Endodermal cell (in vitro differentiated cells): ENCODE measurements at regions not wholly inside any gene's neighbourhood (a gene's known extent, or its start where the extent isn't known, plus 50 kb on each side); places are given as distances from the start of the nearest gene placed in this dataset.

ENCODE experiments used
- DNase-seq: peaks from one replicate; pipeline ENCODE4 v3.0.0-alpha.2; 2017
- H3K27ac ChIP-seq: 2 replicates; pipeline ENCODE4 v1.5.1; 2013; ENCODE audit warnings: mild to moderate bottlenecking, low read depth, low read length, moderate library complexity
- H3K27me3 ChIP-seq: 2 replicates; pipeline ENCODE4 v1.6.1; 2013; ENCODE audit warnings: mild to moderate bottlenecking, low read length, moderate library complexity; ENCODE audit not compliant: insufficient read depth, control insufficient read depth, poor library complexity, severe bottlenecking
- H3K36me3 ChIP-seq: 2 replicates; pipeline ENCODE4 v1.7.0; 2013; ENCODE audit warnings: mild to moderate bottlenecking, low read length, moderate library complexity; ENCODE audit not compliant: control insufficient read depth, insufficient read depth
- H3K4me1 ChIP-seq: one replicate; pipeline ENCODE4 v1.7.0; 2013; ENCODE audit warnings: low read length; ENCODE audit not compliant: control insufficient read depth, insufficient read depth
- H3K4me3 ChIP-seq: 2 replicates; pipeline ENCODE4 v1.5.1; 2013; ENCODE audit warnings: mild to moderate bottlenecking, low read length, moderate library complexity
- H3K9ac ChIP-seq: 2 replicates; pipeline ENCODE4 v1.6.1; 2013; ENCODE audit warnings: mild to moderate bottlenecking, low read length, moderate library complexity; ENCODE audit not compliant: poor library complexity, severe bottlenecking; ENCODE audit errors: extremely low read depth
- H3K9me3 ChIP-seq: 2 replicates; pipeline ENCODE4 v1.6.1; 2013; ENCODE audit warnings: mild to moderate bottlenecking, low read length, moderate library complexity; ENCODE audit not compliant: control insufficient read depth
- H3K27ac Mint-ChIP-seq: 2 replicates; pipeline ENCODE4 v1.8.0; 2020; ENCODE audit warnings: mixed read lengths
- H3K27me3 Mint-ChIP-seq: 2 replicates; pipeline ENCODE4 v1.8.0; 2021; ENCODE audit warnings: mild to moderate bottlenecking, mixed read lengths; ENCODE audit not compliant: insufficient read depth
- H3K36me3 Mint-ChIP-seq: 2 replicates; pipeline ENCODE4 v1.8.0; 2020; ENCODE audit warnings: low read depth, mixed read lengths
- H3K4me1 Mint-ChIP-seq: 2 replicates; pipeline ENCODE4 v1.8.0; 2020; ENCODE audit warnings: mixed read lengths
- H3K4me3 Mint-ChIP-seq: 2 replicates; pipeline ENCODE4 v1.8.0; 2020; ENCODE audit warnings: mild to moderate bottlenecking, moderate library complexity, mixed read lengths
- H3K9me3 Mint-ChIP-seq: 2 replicates; pipeline ENCODE4 v1.8.0; 2020; ENCODE audit warnings: mild to moderate bottlenecking, mixed read lengths
- WGBS, 2 experiments: methylation state at CpG; one replicate each; pipeline versions ENCODE4 v1.1.5 to v1.1.7; 2013; ENCODE audit warnings: missing lambda C conversion rate in 2 of 2, mixed read lengths in 1 of 2; ENCODE audit not compliant: insufficient coverage in 1 of 2, insufficient read length in 1 of 2; 5-methylcytosine and 5-hydroxymethylcytosine counted together
- TF ChIP-seq, protein P1 (sequence below): fragments of 200-600 bp; sonication (generic); conservative IDR thresholded peaks from 2 replicates; pipeline ENCODE4 v1.5.0; 2021; ENCODE audit warnings: antibody characterized with exemption, mild to moderate bottlenecking

DNA sequence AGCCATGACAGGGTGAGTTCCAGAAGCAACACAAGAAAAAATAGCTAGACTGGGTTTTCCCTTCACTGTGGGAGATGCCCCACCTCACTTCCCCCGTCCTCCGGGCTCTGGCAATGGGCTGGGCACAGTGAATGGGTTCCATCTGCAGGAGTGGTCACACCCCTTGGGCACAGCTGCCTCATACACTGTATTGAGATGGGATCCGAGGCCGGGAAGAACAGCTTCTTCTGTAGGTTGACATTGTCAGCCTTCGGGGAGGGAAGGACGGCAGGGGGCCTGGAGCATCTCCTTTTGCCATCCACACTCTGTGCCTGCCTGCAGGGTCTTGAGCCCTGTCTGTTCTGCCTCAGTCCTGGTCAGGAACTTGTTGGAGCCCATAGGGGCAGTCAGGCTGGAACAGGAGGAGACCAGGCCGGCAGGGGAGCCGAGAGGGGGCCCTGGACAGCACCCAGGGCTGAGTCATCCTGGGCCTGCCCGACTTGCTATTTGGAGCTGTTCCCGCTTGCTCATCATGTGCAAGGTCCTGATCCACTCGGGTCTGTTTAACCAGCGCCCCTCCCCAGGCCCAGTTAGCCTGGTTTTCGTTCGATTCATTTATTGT, 286.7 kb downstream of the SEC14L1 start:
- no peaks in the 10 kb centered on the region for H3K27me3 Mint-ChIP-seq
- WGBS, 2 experiments, result 88 to 94% methylated on average over 10 to 14 of the region's 14 CpGs
- Histone ChIP-seq H3K4me1 (peaks cover 8% of the 10 kb centered on the region), H3K9ac (no peak overlapping the region), H3K27me3 (no peaks in the 10 kb centered on the region), H3K36me3 (peaks cover 18% of the 10 kb centered on the region), H3K27ac (no peak overlapping the region), H3K4me3 (no peak overlapping the region), H3K9me3 (no peaks in the 10 kb centered on the region)
- TF ChIP-seq, protein P1, sequence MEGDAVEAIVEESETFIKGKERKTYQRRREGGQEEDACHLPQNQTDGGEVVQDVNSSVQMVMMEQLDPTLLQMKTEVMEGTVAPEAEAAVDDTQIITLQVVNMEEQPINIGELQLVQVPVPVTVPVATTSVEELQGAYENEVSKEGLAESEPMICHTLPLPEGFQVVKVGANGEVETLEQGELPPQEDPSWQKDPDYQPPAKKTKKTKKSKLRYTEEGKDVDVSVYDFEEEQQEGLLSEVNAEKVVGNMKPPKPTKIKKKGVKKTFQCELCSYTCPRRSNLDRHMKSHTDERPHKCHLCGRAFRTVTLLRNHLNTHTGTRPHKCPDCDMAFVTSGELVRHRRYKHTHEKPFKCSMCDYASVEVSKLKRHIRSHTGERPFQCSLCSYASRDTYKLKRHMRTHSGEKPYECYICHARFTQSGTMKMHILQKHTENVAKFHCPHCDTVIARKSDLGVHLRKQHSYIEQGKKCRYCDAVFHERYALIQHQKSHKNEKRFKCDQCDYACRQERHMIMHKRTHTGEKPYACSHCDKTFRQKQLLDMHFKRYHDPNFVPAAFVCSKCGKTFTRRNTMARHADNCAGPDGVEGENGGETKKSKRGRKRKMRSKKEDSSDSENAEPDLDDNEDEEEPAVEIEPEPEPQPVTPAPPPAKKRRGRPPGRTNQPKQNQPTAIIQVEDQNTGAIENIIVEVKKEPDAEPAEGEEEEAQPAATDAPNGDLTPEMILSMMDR, result no peak
- no peaks in the 10 kb centered on the region for H3K9me3 Mint-ChIP-seq
- DNase-seq, result no peak
- no peak overlapping the region for H3K4me3 Mint-ChIP-seq
- peaks cover 21% of the 10 kb centered on the region for H3K4me1 Mint-ChIP-seq
- no peaks in the 10 kb centered on the region for H3K36me3 Mint-ChIP-seq
- H3K27ac Mint-ChIP-seq, result peak overlapping the region; percentile 90

DNA sequence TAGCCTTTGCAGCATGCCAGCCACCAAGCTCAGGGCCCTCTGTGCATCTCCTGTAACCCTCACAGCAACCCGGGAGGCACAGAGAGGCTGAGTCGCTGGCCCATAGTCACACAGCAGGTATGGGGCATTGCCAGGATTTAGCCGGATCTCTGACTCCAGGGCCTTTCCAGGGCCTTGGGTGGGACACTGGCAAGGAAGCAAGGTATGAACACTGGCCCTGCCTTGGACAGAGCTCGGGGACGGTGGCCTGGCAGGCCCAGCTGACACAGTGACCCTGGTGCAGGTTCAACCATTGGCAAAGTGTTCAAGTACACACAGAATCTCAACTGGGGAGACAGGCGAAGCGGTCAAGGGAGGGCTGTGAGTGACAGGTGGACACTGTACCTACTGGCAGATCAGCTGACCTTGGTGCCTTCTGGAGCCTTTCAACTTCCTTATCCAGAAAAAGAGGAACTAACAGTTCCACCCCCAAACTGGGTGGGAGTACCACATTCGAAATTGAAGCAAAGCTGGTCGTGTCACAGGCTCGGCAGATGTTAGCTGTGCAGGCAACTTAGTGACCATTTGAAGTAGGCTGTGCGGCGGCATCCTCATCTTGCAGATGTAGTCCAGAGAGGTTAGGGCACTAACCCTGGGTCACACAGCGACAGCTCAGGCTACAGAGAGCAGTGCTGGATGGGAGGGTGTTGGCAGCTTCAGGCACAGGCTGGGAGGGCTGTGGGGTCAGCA, 287.4 kb downstream of the SEC14L1 start:
- H3K27ac Mint-ChIP-seq, result no peak overlapping the region
- peaks cover 18% of the 10 kb centered on the region for H3K4me1 Mint-ChIP-seq
- H3K4me3 ChIP-seq, result no peak overlapping the region
- H3K9me3 ChIP-seq, result no peaks in the 10 kb centered on the region
- H3K36me3 ChIP-seq, result peaks cover 18% of the 10 kb centered on the region
- no peaks in the 10 kb centered on the region for H3K27me3 Mint-ChIP-seq
- H3K36me3 Mint-ChIP-seq, result no peaks in the 10 kb centered on the region
- no peaks in the 10 kb centered on the region for H3K9me3 Mint-ChIP-seq
- H3K27ac ChIP-seq, result no peak overlapping the region
- 94 to 98% methylated on average over 11 to 13 of the region's 13 CpGs for WGBS, 2 experiments
- TF ChIP-seq, protein P1, result no peak
- H3K4me1 ChIP-seq, result peaks cover 7% of the 10 kb centered on the region
- H3K27me3 ChIP-seq, result no peaks in the 10 kb centered on the region
- H3K9ac ChIP-seq, result no peak overlapping the region
- no peak for DNase-seq
- no peak overlapping the region for H3K4me3 Mint-ChIP-seq

GRCh38 chr17:77428749-77429368, 288.1 kb downstream of the SEC14L1 start:
- Mint-ChIP-seq H3K27me3 (no peaks in the 10 kb centered on the region), H3K36me3 (no peaks in the 10 kb centered on the region), H3K9me3 (no peaks in the 10 kb centered on the region), H3K27ac (peak overlapping the region; percentile 23), H3K4me3 (no peak overlapping the region), H3K4me1 (peaks cover 15% of the 10 kb centered on the region)
- no peak overlapping the region for H3K27ac ChIP-seq
- TF ChIP-seq, protein P1, result no peak
- WGBS, 2 experiments, result 91 to 94% methylated on average over 10 to 16 of the region's 16 CpGs
- H3K27me3 ChIP-seq, result no peaks in the 10 kb centered on the region
- peaks cover 13% of the 10 kb centered on the region for H3K36me3 ChIP-seq
- H3K9ac ChIP-seq, result no peak overlapping the region
- DNase-seq, result no peak
- H3K9me3 ChIP-seq, result no peaks in the 10 kb centered on the region
- no peak overlapping the region for H3K4me3 ChIP-seq
- peaks cover 7% of the 10 kb centered on the region for H3K4me1 ChIP-seq
